ENCODE measurements at regions not wholly inside any gene's neighbourhood (a gene's known extent, or its start where the extent isn't known, plus 50 kb on each side); places are given as distances from the start of the nearest gene placed in this dataset.

DNA sequence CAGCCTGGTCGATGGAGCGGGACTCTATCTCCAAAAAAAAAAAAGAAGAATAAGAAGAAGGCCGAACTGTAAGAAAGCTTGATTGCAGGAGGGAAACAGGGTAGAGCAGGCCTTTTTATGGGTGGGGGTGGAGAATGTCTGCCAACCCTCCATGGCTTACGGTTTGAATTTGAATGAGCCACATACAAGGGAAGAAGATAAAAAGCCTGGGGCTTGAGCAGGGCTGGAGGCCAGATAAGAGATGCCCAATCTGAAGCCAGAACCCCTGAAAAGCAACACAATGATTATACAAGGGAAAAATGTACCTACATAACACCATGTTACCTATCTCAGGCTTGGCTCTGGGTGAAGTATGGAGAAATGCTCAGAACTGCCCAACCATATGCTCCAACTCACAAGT lies 57.3 kb upstream of the TRIM2 start:
- TF ChIP-seq, protein P1, sequence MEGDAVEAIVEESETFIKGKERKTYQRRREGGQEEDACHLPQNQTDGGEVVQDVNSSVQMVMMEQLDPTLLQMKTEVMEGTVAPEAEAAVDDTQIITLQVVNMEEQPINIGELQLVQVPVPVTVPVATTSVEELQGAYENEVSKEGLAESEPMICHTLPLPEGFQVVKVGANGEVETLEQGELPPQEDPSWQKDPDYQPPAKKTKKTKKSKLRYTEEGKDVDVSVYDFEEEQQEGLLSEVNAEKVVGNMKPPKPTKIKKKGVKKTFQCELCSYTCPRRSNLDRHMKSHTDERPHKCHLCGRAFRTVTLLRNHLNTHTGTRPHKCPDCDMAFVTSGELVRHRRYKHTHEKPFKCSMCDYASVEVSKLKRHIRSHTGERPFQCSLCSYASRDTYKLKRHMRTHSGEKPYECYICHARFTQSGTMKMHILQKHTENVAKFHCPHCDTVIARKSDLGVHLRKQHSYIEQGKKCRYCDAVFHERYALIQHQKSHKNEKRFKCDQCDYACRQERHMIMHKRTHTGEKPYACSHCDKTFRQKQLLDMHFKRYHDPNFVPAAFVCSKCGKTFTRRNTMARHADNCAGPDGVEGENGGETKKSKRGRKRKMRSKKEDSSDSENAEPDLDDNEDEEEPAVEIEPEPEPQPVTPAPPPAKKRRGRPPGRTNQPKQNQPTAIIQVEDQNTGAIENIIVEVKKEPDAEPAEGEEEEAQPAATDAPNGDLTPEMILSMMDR (IDR thresholded peaks at IDR 0.05), result no peak
- no peak for DNase-seq
- Mint-ChIP-seq H3K27ac (no peak overlapping the region), H3K36me3 (ENCODE audit: low read depth) (no peaks in the 10 kb centered on the region), H3K9me3 (no peaks in the 10 kb centered on the region), H3K4me3 (no peak overlapping the region), H3K27me3 (ENCODE audit: insufficient read depth) (peaks cover 2% of the 10 kb centered on the region), H3K4me1 (ENCODE audit: low read depth) (peaks cover 37% of the 10 kb centered on the region)

DNA sequence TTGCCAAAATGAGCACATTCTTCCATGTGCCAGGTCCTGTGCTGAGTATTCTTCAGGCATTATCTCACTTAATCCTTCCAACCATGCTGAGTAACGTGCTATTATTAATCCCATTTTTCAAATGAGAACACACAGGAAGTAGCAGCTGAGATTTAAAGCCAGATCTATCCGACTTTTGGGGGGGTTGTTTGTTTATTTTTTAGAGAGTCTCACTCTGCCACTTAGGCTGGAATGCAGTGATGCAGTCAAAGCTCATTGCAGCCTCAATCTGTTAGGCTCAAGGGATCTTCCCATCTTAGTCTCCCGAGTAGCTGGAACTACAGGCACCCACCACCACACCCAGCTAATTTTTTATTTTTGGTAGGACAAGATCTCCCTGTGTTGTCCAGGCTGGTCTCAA lies 55.5 kb upstream of the TRIM2 start:
- H3K9me3 Mint-ChIP-seq, result no peaks in the 10 kb centered on the region
- H3K4me3 Mint-ChIP-seq, result no peak overlapping the region
- peak; percentile 40 for DNase-seq
- H3K27me3 Mint-ChIP-seq (ENCODE audit: insufficient read depth), result peaks cover 2% of the 10 kb centered on the region
- no peaks in the 10 kb centered on the region for H3K36me3 Mint-ChIP-seq (ENCODE audit: low read depth)
- H3K27ac Mint-ChIP-seq, result no peak overlapping the region
- TF ChIP-seq, protein P1 (IDR thresholded peaks at IDR 0.05), result no peak
- peaks cover 43% of the 10 kb centered on the region for H3K4me1 Mint-ChIP-seq (ENCODE audit: low read depth)

DNA sequence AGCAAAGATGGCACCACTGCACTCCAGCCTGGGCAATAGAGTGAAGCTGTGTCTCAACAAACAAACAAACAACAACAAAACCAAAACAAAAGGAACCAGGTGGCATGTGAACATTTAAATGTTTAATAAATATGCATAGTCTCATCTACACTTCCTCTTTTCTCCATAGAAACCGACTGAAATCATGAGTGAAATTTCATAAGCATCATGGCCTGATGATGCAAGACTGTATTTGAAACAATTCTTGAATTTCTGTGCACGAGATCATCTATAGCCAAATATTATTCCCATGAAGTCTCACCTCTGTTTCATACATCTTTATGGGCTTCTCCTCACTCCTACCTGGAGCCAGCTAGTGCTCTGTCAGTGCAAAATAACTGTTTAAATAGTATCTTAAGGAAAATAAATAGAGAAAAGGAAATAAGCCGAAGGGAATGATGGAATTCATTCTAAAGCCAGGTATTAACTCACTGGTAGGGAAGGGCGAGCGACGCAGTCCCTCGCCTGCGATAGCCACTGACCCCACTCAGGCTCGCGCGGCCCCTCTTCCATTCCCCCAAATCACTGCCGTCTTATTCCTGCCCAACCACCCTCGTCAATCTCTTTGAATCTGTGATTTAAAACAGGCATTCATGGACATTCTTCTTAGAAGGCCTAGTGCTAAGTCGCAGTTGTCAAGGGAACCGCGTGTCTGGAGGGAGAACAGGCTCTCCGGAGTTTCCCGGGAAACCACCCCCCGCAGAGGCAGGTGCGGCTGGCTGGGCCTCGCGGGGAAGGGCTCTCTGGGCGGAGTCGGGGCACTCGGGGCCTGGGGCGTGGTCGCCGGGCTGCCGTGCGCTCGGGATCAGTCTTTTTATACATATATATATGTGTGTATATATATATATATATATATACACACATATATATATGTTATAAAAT lies 52.4 kb upstream of the TRIM2 start:
- Mint-ChIP-seq H3K4me3 (no peak overlapping the region; the same call in 1 of the 2 replicates), H3K27ac (no peak overlapping the region), H3K9me3 (no peaks in the 10 kb centered on the region), H3K36me3 (ENCODE audit: low read depth) (no peaks in the 10 kb centered on the region), H3K4me1 (ENCODE audit: low read depth) (peaks cover 30% of the 10 kb centered on the region), H3K27me3 (ENCODE audit: insufficient read depth) (peaks cover 3% of the 10 kb centered on the region)
- DNase-seq, result no peak
- TF ChIP-seq, protein P1 (IDR thresholded peaks at IDR 0.05), result no peak

DNA sequence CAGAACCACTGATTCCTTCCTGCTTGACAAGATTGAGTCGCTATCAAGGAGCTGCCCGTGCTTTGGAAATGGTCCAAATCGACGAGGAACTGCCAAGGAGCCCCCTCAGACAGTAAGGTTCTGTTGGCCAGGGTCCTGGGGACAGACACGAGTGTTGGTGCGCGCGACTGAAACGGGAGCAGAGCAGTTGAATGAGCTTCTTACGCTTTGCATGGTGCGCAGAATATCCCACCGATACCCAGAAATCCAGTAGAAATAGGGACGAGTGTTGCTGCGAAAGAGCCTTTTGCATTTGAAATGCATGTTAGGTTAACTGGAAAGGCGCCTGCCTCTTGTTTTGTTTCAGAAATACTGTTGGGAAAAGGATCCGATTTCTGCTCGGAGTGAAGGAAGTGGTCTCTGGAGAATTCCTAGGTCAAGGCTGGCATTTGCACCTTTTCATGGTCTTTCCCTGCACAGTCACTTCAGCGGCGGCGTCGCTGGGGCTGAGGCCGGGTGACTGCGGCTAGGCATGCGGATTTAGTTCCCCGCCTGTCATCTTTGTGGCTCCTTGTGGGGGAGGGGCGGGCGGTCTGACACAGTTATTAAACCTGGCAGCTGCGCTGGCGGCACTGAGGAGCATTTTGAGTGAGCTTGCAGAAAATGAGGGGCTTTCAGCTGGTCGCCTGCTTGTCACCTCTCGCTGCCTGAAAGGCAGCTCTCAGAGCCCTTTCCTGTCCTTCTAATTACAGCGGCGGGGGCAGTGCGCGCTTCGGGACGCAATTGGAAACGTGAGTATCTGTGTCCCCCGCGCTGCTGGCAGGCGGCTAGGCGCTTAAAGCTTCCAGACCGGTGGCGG lies 51.5 kb upstream of the TRIM2 start:
- TF ChIP-seq, protein P1 (IDR thresholded peaks at IDR 0.05), result no peak
- Mint-ChIP-seq H3K9me3 (no peaks in the 10 kb centered on the region), H3K27ac (peak overlapping the region; percentile 68; the same call in 1 of the 2 replicates), H3K36me3 (ENCODE audit: low read depth) (no peaks in the 10 kb centered on the region), H3K4me3 (peak overlapping the region; percentile 91), H3K27me3 (ENCODE audit: insufficient read depth) (peaks cover 2% of the 10 kb centered on the region), H3K4me1 (ENCODE audit: low read depth) (peaks cover 30% of the 10 kb centered on the region)
- DNase-seq, result no peak

DNA sequence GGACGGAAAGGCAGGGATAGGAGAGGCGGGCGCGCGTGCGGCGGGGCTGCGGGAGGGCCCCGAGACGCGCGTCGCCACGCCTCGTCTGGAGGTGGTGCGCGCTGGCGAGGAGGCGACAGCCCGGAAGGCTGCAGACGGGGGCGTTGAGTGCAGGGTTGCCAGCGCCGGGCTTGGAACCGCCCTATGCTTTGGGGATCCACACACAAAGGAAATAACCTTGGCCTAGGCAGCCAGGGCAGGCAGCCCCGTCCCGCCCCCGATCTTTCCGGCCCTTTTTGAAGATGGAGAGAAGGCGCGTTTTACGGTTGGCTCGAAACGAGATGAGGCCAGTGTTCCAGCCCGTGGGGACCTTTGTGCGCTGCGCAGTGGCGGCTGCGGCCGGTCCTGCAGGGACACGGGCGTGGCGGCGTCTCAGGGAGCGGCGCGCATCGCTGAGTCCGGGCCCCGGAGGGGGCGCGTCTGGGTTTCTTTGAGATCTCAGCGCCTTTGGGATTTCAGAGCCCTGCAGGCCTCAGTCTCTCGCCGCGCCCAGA lies 50.8 kb upstream of the TRIM2 start:
- peaks cover 29% of the 10 kb centered on the region for H3K4me1 Mint-ChIP-seq (ENCODE audit: low read depth)
- TF ChIP-seq, protein P1 (IDR thresholded peaks at IDR 0.05), result peak; percentile 15; the same call in 1 of the 2 replicates
- H3K27me3 Mint-ChIP-seq (ENCODE audit: insufficient read depth), result peaks cover 2% of the 10 kb centered on the region
- no peak for DNase-seq
- no peaks in the 10 kb centered on the region for H3K9me3 Mint-ChIP-seq
- peak overlapping the region; percentile 91 for H3K4me3 Mint-ChIP-seq
- H3K27ac Mint-ChIP-seq, result peak overlapping the region; percentile 68
- H3K36me3 Mint-ChIP-seq (ENCODE audit: low read depth), result no peaks in the 10 kb centered on the region
